SU-DHL-6 (cell line): ENCODE measurements at regions not wholly inside any gene's neighbourhood (a gene's known extent, or its start where the extent isn't known, plus 50 kb on each side); places are given as distances from the start of the nearest gene placed in this dataset.

Experiments used
- CTCF ChIP-seq: fragments of 200-600 bp; sonication (generic); IDR thresholded peaks from one replicate; pipeline ENCODE4 v1.5.1; 2017; ENCODE audit warnings: antibody characterized with exemption, mild to moderate bottlenecking, low read length, moderate library complexity; ENCODE audit not compliant: insufficient read depth, poor library complexity, severe bottlenecking
- EZH2phosphoT487 ChIP-seq: fragments of 200-600 bp; sonication (generic), shearing (Covaris generic); conservative IDR thresholded peaks from 2 replicates; pipeline ENCODE4 v1.6.1; 2018; ENCODE audit warnings: mild to moderate bottlenecking, antibody characterized with exemption, low read length, moderate library complexity, mixed read lengths

GRCh38 chr5:24245821-24246220 lies 399.0 kb downstream of the CDH10 start:
- TF ChIP-seq CTCF (no peak), EZH2phosphoT487 (no peak)
